ENCODE measurements at regions not wholly inside any gene's neighbourhood (a gene's known extent, or its start where the extent isn't known, plus 50 kb on each side); places are given as distances from the start of the nearest gene placed in this dataset.
A peak's percentile ranks its signal among the peaks of the same experiment; 100 is the strongest.
"Not testable (repeated sequence)": the region's sequence is repeated elsewhere in the genome, so short reads cannot be mapped to it uniquely, and the experiment has no call there.

DNA sequence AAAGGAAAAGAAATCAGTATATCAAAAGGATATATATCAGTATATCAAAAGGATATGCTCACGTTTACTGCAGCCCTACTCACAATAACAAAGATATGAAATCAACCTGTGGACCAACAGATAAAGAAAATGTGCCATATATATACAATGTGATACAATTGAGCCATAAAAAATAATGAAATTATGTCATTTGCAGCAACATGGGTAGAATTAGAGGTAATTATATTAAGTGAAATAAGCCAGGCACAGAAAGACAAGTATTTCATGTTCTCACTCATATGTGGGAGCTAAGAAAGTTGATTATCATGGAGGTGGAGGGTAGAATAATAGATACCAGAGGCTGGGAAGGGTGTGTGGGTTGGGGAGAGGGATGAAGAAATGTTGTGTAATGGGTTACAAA, 102.9 kb upstream of the MARCKS start:
- no peak for DNase-seq

DNA sequence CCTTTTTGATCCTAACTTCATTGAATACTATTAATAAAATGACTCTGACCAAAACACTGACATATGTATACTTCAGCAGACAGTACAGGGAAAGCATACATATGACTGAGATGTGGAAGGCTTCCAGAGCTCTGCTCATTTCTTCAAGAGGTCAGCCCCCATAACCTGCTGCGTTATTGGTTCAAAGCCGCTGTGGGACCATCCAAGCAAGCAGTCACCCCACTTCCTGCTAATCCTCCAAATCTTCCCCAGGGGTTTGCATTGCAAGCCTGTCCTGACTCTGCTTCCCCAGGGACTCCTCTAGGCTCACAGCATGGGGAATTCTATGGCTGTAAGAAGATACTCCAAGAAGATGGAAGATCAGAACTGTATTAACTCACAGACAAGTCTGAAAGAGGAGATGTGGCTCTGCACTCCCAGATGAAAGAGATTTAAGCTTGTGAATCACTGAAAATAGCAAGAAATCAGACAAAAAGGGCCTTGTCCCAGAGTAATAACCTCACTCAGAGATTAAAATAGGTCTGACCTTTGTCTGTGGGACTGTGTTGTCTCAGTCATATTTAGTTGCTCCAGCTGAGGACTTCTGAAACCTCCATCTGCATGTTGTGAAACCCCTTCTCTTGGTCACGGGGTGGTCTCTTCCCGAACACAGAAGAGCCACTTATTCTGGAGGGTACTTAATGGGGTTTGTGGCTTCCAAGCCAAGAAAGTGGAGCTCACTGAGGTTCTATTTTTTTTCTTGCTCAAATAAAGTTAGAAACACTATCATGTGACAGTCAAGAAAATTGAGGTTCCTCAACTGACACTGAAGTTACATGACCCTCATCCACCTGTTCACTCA, 101.5 kb upstream of the MARCKS start:
- no peak for DNase-seq

DNA sequence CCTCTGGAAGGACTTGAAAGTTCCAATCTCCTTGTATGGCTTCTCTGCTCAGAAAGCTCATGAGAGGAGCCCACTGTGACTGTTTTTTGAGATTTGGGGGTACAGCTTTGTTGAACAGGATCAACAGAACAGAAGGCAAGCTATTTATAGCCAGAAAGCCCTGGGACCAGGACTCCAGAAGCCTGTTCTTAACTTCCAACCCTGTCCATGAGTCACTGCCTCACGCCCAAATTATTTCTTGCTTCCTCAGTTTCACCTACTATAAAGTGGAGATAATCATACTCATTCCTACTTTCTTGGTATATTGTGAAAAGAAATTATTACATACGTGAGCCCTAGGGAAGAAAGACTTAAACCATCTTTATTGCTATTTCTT, 100.9 kb upstream of the MARCKS start:
- no peak for DNase-seq

DNA sequence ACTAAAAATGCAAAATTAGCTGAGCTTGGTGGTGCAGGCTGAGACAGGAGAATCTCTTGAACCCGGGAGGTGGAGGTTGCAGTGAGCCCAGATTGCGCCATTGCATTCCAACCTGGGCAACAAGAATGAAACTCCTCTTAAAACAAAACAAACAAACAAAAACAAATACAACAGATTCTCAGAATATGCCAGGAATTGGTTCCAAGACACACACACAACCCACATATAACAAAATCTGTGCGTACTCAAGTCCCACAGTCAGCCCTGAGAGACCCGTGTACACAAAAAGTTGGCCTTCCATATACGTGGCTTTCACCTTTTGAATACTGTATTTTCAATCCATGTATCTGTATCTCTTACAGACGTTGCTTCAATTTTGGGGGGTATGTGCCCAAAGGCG, 98.9 kb upstream of the MARCKS start:
- no peak for DNase-seq

DNA sequence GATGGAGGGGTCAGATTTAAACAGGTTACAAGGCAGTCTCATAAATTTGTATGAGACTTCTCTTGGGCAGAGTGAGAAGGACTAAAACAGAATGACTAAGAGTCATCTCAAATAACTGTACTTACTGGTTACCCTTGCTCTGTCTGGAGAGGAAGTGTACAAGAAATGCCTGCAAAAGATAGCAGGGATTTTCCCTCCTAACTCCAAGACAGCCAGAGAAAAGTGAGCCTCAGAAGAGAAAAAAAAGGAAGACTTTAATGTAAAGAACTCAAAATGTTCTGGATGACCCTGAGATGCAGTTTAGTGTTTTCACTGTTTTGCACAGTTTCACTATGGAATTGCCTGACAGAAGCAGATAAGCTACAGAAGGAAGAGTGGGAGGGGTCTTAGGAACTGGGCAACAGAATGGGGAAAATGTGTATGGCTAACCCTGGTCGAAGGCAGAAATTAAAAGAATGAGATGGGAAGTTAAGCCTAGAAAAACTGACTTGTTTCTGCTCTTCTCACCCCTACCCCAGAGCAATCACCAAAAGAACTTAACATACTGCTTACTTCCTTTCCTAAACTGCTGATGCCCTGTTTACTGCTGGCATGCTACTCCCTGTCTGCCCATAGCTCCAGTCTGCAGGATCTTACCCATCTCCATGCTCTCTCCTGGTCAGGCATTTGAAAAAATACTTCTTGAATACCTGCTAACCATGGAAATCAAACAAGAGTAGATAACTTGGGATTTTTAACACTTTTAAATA, 98.1 kb upstream of the MARCKS start:
- DNase-seq = no peak

DNA sequence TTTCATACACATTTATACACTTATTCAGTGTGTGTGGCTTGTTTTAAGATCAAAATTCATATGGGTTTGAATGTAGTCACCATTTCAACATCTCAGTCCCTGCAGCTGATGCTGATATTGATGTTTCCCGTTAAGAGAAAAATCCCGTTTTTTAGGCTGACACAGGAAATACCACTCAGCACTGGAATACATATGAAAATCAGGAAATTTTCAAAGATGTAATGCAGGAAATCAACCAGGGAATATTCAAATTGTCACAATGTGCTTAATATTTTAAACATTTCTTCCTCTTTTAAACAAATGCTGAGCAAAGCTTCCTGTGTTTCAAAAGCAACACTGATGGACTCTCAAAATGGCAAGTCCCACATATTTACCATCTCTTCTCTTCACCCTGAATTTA, 94.5 kb upstream of the MARCKS start:
- no peak for DNase-seq

DNA sequence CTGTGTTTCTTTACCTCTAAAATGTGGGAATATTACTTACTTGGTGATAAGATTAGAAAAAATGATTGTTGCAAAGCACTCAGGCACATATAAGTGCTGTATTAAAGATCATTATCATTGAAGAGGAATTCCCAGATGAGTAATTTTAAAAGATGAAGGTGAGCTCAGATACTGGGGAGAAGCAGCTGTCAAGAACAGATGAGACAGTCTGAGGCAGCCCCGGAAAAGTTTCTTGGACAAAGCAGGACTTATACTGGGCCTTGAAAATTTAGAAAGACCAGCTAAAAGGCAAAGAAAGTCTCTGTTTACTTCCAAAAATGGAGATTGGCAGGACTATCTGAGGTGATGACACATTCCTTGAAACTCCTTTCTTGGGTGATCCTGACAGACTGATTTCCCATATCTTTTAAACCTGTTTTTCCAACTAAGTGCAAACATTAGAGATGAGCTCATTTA, 93.8 kb upstream of the MARCKS start:
- no peak for DNase-seq

DNA sequence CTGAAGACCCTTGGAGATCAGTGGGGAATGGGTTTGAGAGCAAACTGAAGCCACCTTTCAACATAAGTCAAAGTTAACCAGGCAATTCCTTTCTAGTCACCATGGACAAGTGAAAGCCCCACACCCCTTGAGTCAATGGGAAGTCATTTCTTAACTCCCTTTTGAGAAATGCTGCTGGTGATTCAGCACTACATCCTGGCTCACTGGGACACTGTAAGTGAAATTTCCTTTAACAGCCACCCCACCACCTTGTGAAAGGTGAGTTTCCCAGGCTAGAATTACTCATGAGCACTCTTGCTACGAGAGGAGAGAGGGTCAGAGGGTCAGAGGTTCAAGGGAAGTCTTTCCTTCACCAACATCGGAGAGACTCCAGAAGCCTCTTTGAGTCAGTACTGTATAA, 93.3 kb upstream of the MARCKS start:
- peak in 1 of 2 donors; percentile 52 for DNase-seq

DNA sequence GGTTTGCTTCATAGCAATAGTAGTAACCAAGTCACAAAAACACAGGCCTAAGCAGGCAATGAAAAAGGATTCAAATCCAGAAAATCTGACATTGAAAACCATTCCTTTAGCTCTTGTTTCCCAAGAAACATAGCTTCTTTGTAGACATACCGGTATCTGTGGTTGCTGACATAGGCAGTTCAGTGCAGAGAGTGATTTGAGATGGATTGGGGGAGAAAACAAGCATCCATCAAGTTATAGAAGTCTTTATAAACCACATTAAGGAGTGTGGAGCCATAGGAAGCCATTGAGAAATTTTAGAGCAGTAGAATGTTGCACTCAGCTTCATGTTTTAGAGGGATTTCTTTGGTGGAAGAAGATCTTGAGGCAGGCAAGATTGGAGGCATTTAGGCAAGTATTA, 91.2 kb upstream of the MARCKS start:
- no peak for DNase-seq

DNA sequence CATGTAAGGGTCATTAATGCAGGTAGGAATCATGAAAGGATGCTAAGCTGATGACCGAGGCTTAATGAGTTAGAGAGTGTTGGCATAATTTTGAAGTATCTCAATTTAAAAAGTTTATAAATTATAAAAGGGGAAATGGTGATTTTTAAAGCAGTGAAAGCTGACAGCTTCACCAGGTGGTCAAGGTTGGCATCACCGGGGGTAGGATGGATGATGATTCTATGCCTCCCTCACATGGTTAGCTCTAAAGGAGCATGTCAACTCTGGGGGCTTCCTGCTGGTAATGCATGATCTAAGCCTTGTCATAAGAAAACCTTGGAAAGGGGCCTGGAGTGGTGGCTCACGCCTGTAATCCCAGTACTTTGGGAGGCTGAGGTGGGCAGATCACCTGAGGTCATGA, 89.2 kb upstream of the MARCKS start:
- no peak for DNase-seq

DNA sequence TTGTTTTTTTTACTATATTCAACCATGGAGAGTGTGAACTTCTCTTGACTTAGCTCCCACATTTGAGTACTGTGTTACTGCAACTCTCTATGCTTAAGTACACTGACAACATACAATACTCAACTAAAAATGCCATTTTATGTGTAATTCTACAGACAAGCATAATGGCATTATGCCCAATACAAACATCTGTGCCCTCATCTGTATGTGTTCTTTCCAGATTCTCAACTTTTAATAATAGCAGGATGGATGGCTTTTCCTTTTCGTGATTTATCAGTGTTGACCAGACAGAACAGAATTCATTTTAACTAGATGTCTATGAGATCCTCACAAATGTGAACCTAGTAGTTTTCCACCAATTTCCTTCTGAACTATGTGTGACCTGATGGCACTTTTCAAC, 84.2 kb upstream of the MARCKS start:
- no peak for DNase-seq

DNA sequence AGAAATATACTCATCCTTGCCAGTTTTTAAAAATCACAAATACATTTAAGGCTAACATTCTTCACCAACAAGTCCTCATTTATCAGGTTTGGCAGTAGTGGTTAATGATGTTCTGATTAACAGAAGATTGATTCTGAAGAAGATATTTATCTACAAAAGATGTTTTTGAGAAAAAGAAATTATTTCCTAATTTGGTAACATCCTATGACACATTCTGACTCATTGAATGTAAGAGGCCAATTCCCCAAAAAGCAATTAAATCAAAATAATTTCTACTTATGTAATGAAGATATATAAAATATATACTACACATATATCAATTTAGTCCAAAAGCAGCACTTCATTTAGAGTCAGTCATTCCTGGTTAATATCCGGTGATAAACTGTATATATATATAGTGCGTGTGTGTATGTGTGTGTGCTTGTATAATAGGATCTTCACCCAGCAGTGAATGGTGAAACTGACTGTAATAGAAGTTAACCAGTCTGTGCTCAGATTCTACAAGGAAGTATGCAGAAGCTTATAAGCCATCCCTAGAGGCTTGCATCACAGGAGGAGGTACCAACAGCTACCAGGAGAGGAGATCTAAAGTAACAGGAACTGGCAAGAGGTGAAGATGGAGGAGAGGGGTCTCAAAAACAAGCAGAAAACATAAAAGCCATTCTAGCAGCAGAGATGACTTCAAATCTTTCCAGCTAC, 82.9 kb upstream of the MARCKS start:
- peak in 1 of 2 donors; percentile 4 for DNase-seq

DNA sequence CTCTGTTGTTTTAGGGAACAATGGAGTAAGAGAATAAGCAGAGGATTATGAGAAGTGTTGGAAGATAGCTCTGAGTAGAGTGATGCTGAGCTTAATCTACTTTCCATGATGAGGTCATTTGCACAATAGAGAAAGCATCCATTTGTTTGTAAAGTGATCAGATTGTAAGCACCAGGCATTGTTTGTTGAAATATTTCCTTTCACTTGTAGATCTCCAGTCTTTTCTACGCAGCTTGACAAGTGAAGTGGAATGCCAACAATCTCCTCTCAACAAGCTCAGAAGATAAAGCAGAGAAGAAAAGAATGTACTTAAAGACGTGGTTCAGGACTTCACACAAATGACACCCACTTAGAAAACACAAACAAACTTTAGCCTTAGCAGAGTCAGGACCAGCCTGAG, 80.1 kb upstream of the MARCKS start:
- DNase-seq = no peak

DNA sequence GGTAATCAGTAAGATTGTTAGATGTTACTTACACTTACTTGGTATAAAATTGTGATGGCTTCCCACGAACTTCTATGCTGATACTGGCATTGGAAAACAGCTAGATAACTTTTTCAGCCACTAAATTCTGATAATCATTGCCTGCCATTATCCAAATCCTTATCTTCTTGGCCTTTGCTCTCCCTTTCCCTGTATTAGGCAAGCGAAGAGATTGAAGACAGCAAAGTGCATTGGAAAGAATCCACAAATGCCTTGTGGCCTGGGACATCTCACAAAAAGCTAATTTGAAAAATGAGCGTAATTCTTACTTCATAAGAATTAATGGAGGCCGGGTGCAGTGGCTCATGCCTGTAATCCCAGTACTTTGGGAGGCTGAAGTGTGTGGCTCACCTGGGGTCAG, 79.5 kb upstream of the MARCKS start:
- DNase-seq = no peak

DNA sequence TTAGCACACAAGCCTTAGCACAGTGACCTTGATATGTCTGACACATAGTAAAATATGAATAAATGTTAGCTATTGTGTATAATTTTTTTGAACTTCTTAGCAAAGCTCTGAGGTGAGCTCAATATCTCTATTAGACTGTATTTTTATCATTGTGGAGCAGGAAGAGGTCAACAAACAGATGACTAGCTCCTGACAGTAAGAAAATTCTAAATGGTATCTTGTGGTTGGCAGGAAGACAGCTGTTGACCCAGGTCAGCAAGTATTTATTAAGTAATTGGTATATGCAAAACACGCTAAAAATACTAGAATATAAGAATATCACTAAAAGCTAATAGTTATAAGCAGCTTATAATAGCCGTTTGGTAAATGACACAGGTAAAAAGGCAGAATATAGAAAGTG, 77.5 kb upstream of the MARCKS start:
- DNase-seq = no peak

DNA sequence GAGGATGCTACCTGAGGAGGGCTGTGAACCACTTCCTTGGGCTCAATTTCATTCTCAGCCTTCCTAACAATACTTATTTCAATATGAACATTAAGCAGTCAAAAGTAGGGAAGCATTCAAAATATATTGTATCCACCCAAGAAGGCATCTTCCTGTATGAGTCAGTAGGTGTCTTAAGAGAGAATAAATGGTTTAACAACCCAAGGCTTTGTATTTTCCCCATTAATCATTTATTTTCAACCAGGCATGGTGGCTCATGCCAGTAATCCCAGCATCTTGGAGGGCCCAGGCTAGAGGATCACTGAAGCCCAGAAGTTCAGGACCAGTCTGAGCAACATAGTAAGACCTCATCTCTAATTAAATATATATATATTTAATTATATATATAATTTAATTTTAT, 74.5 kb upstream of the MARCKS start:
- DNase-seq = no peak

DNA sequence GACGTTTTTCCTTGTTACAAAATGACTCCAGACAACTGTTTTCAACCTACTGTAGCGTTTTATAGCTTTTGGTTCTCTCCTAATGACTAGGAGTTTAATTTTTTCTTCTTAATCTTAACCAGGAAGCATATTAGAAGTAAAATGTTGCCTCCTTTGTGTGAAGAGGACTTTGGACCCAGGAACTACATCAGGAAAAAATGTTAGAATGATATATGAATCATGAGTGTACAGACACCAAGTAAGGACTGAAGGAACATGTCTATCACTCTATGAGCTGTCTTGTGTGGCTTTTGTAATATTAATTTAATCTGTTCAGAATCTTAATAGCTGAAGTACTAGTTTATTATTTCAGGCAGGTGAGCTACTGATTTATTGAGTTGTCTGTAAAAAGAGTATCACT, 71.0 kb upstream of the MARCKS start:
- DNase-seq = no peak

DNA sequence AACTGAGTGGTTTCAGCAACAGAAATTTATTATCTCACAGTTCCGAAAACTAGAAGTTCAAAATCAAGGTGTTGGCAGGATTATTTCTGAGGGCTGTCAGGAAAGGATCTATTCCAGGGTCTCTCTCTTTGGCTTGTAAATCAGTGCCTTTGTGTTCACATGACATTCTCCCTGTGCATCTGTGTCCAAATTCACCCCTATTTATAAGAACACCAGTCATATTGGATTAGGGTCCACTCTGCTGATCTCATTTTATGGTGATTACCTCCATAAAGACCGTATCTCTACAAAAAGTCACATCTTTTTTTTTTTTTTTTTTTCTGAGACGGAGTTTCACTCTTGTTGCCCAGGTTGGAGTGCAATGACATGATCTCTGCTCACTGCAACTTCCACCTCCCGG, 68.6 kb upstream of the MARCKS start:
- DNase-seq = no peak

DNA sequence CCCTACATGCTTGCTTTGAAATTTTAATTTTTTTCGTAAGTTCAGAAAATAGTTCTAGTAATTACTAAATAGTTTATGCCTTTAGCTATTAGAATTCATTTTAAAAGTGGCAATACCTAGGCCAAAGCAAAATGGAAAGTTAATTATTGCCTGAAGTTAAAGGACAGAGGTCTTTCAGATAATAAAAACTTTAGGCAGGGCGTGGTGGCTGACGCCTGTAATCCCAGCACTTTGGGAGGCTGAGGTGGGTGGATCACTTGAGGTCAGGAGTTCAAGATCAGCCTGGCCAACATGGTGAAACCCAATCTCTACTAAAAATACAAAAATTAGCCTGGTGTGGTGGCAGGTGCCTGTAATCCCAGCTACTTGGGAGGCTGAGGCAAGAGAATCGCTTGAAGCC, 65.9 kb upstream of the MARCKS start:
- not testable (repeated sequence) for DNase-seq

DNA sequence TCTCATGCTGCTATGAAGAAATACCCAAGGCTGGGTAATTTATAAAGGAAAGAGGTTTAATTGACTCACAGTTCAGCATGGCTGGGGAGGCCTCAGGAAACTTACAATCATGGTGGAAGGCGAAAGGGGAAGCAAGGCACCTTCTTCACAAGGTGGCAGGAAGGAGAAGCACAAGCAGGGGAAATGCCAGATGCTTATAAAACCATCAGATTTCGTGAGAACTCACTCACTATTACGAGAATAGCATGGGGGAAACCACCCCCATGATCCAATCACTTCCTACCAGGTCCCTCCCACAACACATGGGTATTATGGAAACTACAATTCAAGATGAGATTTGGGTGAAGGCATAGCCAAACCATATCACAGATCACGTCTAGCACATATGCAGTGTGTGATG, 61.8 kb upstream of the MARCKS start:
- not testable (repeated sequence) for DNase-seq

DNA sequence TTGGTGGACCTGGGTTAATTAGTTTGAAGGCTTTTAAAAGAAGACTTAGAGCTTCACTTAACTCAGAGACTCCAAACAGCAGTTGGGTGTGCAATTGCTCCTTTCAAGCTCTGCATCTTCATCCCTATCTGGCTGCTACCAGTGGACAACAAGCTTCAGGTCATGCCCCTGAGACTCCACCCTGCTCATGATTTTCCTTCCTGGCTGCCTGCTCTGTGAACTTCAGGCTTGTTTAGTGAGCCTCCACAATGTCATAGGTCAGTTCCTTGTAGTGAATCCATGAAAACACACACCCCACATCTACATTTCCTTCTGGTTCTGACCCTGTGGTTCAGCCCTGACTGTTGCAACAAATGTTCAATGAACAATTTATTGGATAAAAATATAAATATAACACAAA, 61.1 kb upstream of the MARCKS start:
- no peak for DNase-seq

DNA sequence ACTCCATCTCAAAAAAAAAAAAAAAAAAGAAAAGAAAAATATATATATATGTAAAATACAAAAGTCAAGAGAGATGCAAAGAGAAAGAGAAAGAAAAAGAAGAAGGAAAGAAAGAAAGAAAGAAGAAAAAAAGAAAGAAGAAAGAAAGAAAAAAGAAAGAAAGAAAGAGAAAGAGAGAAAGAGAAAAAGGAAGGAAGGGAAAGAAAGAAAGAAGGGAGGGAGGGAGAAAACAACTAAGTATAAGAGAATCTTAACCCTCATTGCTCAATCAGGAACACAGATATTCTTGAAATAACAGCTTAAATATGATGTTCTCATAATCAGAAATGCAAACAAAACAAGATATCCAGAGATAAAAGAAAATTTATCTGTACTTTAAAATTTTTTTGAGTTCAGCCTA, 54.4 kb upstream of the MARCKS start:
- DNase-seq = no peak

DNA sequence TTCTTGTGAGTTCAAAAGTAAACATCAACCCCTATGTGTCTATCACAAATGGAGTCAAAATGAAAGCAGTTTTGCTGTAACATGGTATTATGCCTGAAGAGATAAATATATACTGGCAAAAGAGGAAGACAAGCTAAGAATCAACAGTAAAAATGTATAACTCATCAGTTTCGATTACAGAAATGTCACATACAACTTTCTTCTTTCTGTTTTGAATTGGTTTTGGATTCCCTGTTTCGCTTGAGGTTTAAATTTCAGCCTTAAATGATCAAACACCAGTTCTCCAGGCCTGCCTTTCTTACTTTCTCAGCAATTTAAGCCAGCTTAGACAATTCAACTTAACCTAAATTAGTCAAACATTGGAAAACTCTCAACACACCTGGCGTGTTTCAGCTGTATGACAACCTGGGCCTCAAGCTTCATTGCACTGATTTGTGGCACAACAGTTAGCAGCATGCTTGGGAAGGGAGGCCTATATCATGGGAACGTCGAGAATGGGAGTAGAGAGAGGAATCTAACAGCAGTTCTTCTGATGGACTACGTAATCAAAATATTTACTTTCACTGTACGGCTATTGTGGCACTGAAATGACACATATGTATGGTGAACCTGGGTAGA, 51.9 kb upstream of the MARCKS start:
- DNase-seq = no peak
